ENCODE measurements at regions not wholly inside any gene's neighbourhood (a gene's known extent, or its start where the extent isn't known, plus 50 kb on each side); places are given as distances from the start of the nearest gene placed in this dataset.

GRCh38 chr18:25516121-25516520 is 164.2 kb upstream of the ZNF521 start:
- TF ChIP-seq EZH2 (IDR thresholded peaks at IDR 0.05; ENCODE audit: borderline replicate concordance, low read depth, low read length, poor library complexity, severe bottlenecking), result no peak
- TF ChIP-seq CTCF (conservative IDR thresholded peaks at IDR 0.05; ENCODE audit: low read depth, low read length), result no peak
- no TSS peak for BruUV-seq (replicated peaks)

GRCh38 chr18:25510096-25510495 is 158.1 kb upstream of the ZNF521 start:
- Histone ChIP-seq H3K36me3 (ENCODE audit: insufficient read depth, low read length, poor library complexity, severe bottlenecking) (no peaks in the 10 kb centered on the region), H3K27ac (ENCODE audit: low read depth, low read length, poor library complexity, severe bottlenecking) (no peak overlapping the region), H3K4me1 (ENCODE audit: insufficient read depth, low read length, poor library complexity, severe bottlenecking) (no peaks in the 10 kb centered on the region), H3K9me3 (ENCODE audit: low read depth, low read length, poor library complexity, severe bottlenecking) (no peaks in the 10 kb centered on the region), H3K4me3 (ENCODE audit: low read depth, low read length, poor library complexity, severe bottlenecking) (no peak overlapping the region), H3K27me3 (replicated peaks; ENCODE audit: insufficient read depth, low read depth, low read length, poor library complexity) (no peaks in the 10 kb centered on the region)
- BruUV-seq (replicated peaks), result no TSS peak
- TF ChIP-seq EZH2 (IDR thresholded peaks at IDR 0.05; ENCODE audit: borderline replicate concordance, low read depth, low read length, poor library complexity, severe bottlenecking) (no peak), CTCF (conservative IDR thresholded peaks at IDR 0.05; ENCODE audit: low read depth, low read length) (no peak)
- ChIA-PET POLR2A (ENCODE audit: low non-redundant PET) (no interaction called here), CTCF (no interaction called here)
- intact Hi-C loops (cut with micrococcal nuclease; ENCODE audit: unreplicated experiment), result no loop called here
- DNase-seq (ENCODE audit: low spot score), result no peak

More at GRCh38 chr18:25516121-25516520, 164.2 kb upstream of the ZNF521 start:
- intact Hi-C loops (cut with micrococcal nuclease; ENCODE audit: unreplicated experiment), result no loop called here
- ChIA-PET POLR2A (ENCODE audit: low non-redundant PET) (no interaction called here), CTCF (no interaction called here)
- H3K9me3 ChIP-seq (ENCODE audit: low read depth, low read length, poor library complexity, severe bottlenecking), result no peaks in the 10 kb centered on the region
- H3K4me1 ChIP-seq (ENCODE audit: insufficient read depth, low read length, poor library complexity, severe bottlenecking), result no peaks in the 10 kb centered on the region
- no peak overlapping the region for H3K27ac ChIP-seq (ENCODE audit: low read depth, low read length, poor library complexity, severe bottlenecking)
- H3K36me3 ChIP-seq (ENCODE audit: insufficient read depth, low read length, poor library complexity, severe bottlenecking), result no peaks in the 10 kb centered on the region
- no peaks in the 10 kb centered on the region for H3K27me3 ChIP-seq (replicated peaks; ENCODE audit: insufficient read depth, low read depth, low read length, poor library complexity)
- no peak overlapping the region for H3K4me3 ChIP-seq (ENCODE audit: low read depth, low read length, poor library complexity, severe bottlenecking)
- no peak for DNase-seq (ENCODE audit: low spot score)

- H3K4me3 ChIP-seq (ENCODE audit: low read depth, low read length, poor library complexity, severe bottlenecking), result peak overlapping the region; percentile 18
- peak; percentile 46 for DNase-seq (ENCODE audit: low spot score)
- H3K9me3 ChIP-seq (ENCODE audit: low read depth, low read length, poor library complexity, severe bottlenecking), result no peaks in the 10 kb centered on the region
- ChIA-PET POLR2A (ENCODE audit: low non-redundant PET) (no interaction called here), CTCF (no interaction called here)
- no peaks in the 10 kb centered on the region for H3K4me1 ChIP-seq (ENCODE audit: insufficient read depth, low read length, poor library complexity, severe bottlenecking)
- no TSS peak for BruUV-seq (replicated peaks)
- H3K27ac ChIP-seq (ENCODE audit: low read depth, low read length, poor library complexity, severe bottlenecking), result no peak overlapping the region
- TF ChIP-seq EZH2 (IDR thresholded peaks at IDR 0.05; ENCODE audit: borderline replicate concordance, low read depth, low read length, poor library complexity, severe bottlenecking), result no peak
- TF ChIP-seq CTCF (conservative IDR thresholded peaks at IDR 0.05; ENCODE audit: low read depth, low read length), result no peak
- no peaks in the 10 kb centered on the region for H3K27me3 ChIP-seq (replicated peaks; ENCODE audit: insufficient read depth, low read depth, low read length, poor library complexity)
- intact Hi-C loops (cut with micrococcal nuclease; ENCODE audit: unreplicated experiment), result no loop called here
- no peaks in the 10 kb centered on the region for H3K36me3 ChIP-seq (ENCODE audit: insufficient read depth, low read length, poor library complexity, severe bottlenecking)
Measured at GRCh38 chr18:25503567-25504081, 151.7 kb upstream of the ZNF521 start.

All from A673 (cell line).